Fibroblast of mammary gland (primary cell): ENCODE measurements at regions not wholly inside any gene's neighbourhood (a gene's known extent, or its start where the extent isn't known, plus 50 kb on each side); places are given as distances from the start of the nearest gene placed in this dataset.

ENCODE experiments used
- DNase-seq: peaks from one replicate; pipeline ENCODE4 v3.0.0-alpha.2; 2010; ENCODE audit warnings: low read depth
- H3K4me3 ChIP-seq: 2 replicates; pipeline ENCODE4 v1.5.1; 2011; ENCODE audit warnings: low read depth, mild to moderate bottlenecking, low read length, moderate library complexity; ENCODE audit not compliant: control insufficient read depth
- CTCF ChIP-seq: conservative IDR thresholded peaks from 2 replicates; pipeline ENCODE4 v1.5.1; 2011; ENCODE audit warnings: low read depth, low read length, inconsistent platforms; ENCODE audit not compliant: control insufficient read depth, insufficient read depth

GRCh38 chr7:157061979-157062378, 51.5 kb upstream of the MNX1 start:
- DNase-seq = no peak
- H3K4me3 ChIP-seq = no peak overlapping the region
- no peak for TF ChIP-seq CTCF

GRCh38 chr7:157065046-157065445, 54.6 kb upstream of the MNX1 start:
- no peak for TF ChIP-seq CTCF
- no peak for DNase-seq
- H3K4me3 ChIP-seq = no peak overlapping the region

DNA sequence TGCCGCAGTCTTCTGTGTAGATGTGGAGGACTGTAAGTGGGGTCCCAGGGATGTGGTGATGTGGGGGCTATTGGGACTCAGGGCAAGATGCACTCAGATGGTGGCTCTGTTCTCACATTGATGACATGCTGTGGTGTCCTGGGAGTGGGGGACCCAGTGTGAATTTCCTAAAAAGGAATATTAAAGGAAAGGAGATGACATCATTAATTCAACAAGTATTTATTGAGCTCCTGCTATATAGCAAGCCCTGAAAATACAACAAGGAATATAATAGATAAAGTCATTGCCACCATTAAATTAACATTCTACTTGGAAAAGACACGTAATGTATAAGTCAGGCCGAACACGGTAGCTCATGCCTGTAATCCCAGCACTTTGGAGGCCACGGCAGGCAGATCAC, 61.9 kb upstream of the MNX1 start:
- no peak for DNase-seq
- H3K4me3 ChIP-seq = no peak overlapping the region
- TF ChIP-seq CTCF = no peak

- H3K4me3 ChIP-seq = no peak overlapping the region
- peak; percentile 7 for DNase-seq
- no peak for TF ChIP-seq CTCF
Measured at GRCh38 chr7:157073335-157073734, 62.9 kb upstream of the MNX1 start.

GRCh38 chr7:157073949-157074624, 63.6 kb upstream of the MNX1 start:
- no peak for TF ChIP-seq CTCF
- H3K4me3 ChIP-seq = no peak overlapping the region
- no peak for DNase-seq

GRCh38 chr7:157076466-157076865, 62.3 kb upstream of the UBE3C start:
- no peak overlapping the region for H3K4me3 ChIP-seq
- TF ChIP-seq CTCF = no peak
- DNase-seq = no peak

DNA sequence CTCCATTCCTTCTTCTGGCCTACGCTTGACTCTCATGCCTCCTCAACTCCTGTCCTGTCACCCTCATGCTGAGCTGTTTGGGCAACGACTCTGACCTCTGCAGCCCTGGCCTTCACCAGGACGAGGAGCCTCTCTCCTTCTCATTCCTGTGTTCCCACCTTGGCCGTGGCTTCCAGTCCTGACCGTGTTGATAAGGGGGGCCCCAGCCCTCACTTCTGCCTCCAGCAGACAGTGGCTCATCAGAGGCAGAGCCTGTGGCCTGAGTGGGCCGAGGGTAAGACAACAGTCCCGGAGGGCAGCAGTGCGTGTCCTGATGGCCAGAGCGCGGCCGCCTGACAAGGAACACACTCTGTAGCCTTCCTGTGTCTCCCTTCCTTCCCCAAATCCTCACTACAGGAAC, 61.7 kb upstream of the UBE3C start:
- no peak for TF ChIP-seq CTCF
- DNase-seq = no peak
- H3K4me3 ChIP-seq = no peak overlapping the region
